ENCODE measurements at regions not wholly inside any gene's neighbourhood (a gene's known extent, or its start where the extent isn't known, plus 50 kb on each side); places are given as distances from the start of the nearest gene placed in this dataset.

- TF ChIP-seq REST (IDR thresholded peaks at IDR 0.05; ENCODE audit: low read depth): no peak
- no peak for TF ChIP-seq MAX (IDR thresholded peaks at IDR 0.05)
- no peak for TF ChIP-seq TEAD4 (IDR thresholded peaks at IDR 0.05)
- no peak for TF ChIP-seq TCF12 (IDR thresholded peaks at IDR 0.05; ENCODE audit: low read depth)
- TF ChIP-seq TAF1 (IDR thresholded peaks at IDR 0.05; ENCODE audit: low read depth): no peak
- TF ChIP-seq NFIC (IDR thresholded peaks at IDR 0.05): no peak
Observed at GRCh38 chrX:35251226-35251625, 308.6 kb downstream of the FAM47B start.

Data from Ishikawa (cell line).